HEK293 (cell line): ENCODE measurements at regions not wholly inside any gene's neighbourhood (a gene's known extent, or its start where the extent isn't known, plus 50 kb on each side); places are given as distances from the start of the nearest gene placed in this dataset.

Experiments
- CTCF ChIA-PET: fragments of 350-600 bp; formaldehyde crosslinking; extraction: SDS; loops from one replicate; lab custom pipeline; 2021; ENCODE audit warnings: antibody characterized with exemption; lab: Yijun Ruan, JAX
- POLR2A ChIA-PET: fragments of 300-600 bp; formaldehyde crosslinking; extraction: SDS; loops from one replicate; lab custom pipeline; 2020; ENCODE audit warnings: antibody characterized with exemption, inconsistent platforms; lab: Yijun Ruan, JAX
- H3K27ac ChIP-seq: fragments of 200-500 bp; sonication (Bioruptor generic); 2 replicates; pipeline ENCODE4 v1.5.1; 2014; ENCODE audit warnings: low read depth, low read length, control low read depth, inconsistent platforms; ENCODE audit errors: extremely low read depth
- H3K36me3 ChIP-seq, 2 experiments: fragments of 200-500 bp in 1 of 2; sonication (Bioruptor generic) in 1 of 2; 1 replicate in 1 of 2; 2 replicates in 1 of 2; pipeline ENCODE4 v1.5.1; 2014 to 2017; ENCODE audit warnings: inconsistent platforms in 2 of 2, low read length in 2 of 2; ENCODE audit not compliant: control insufficient read depth in 2 of 2, insufficient read depth in 1 of 2
- H3K4me1 ChIP-seq: fragments of 200-500 bp; sonication (Bioruptor generic); 2 replicates; pipeline ENCODE4 v1.5.1; 2014; ENCODE audit warnings: mild to moderate bottlenecking, low read length, inconsistent platforms; ENCODE audit not compliant: control insufficient read depth, insufficient read depth
- H3K4me3 ChIP-seq: 2 replicates; pipeline ENCODE4 v1.5.1; 2011; ENCODE audit warnings: low read depth, mild to moderate bottlenecking, control low read depth, low read length, moderate library complexity
- H3K9me3 ChIP-seq: fragments of 200-500 bp; sonication (Bioruptor generic); 2 replicates; pipeline ENCODE4 v1.5.1; 2014; ENCODE audit warnings: low read depth, low read length, inconsistent platforms; ENCODE audit not compliant: control insufficient read depth, insufficient read depth
- ATF2 ChIP-seq: fragments of 450-650 bp; formaldehyde crosslinking; IDR thresholded peaks from 2 replicates; pipeline ENCODE4 v1.5.1; 2016; ENCODE audit warnings: missing biosample characterization, missing genetic modification characterization, low read depth
- GLI4 ChIP-seq: fragments of 450-650 bp; formaldehyde crosslinking; IDR thresholded peaks from 2 replicates; pipeline ENCODE4 v1.5.1; 2016; ENCODE audit warnings: missing biosample characterization, missing genetic modification characterization
- KLF9 ChIP-seq: fragments of 450-650 bp; formaldehyde crosslinking; IDR thresholded peaks from 2 replicates; pipeline ENCODE4 v1.5.1; 2016; ENCODE audit warnings: missing biosample characterization, missing genetic modification characterization, low read depth
- ZFP37 ChIP-seq: fragments of 450-650 bp; formaldehyde crosslinking; IDR thresholded peaks from 2 replicates; pipeline ENCODE4 v1.5.1; 2016; ENCODE audit warnings: missing biosample characterization, missing genetic modification characterization
- ZNF18 ChIP-seq: fragments of 450-650 bp; formaldehyde crosslinking; IDR thresholded peaks from 2 replicates; pipeline ENCODE4 v1.5.1; 2016; ENCODE audit warnings: missing biosample characterization, missing genetic modification characterization
- ZNF184 ChIP-seq: fragments of 450-650 bp; IDR thresholded peaks from 2 replicates; pipeline ENCODE4 v1.5.1; 2018; ENCODE audit warnings: missing biosample characterization, mild to moderate bottlenecking, missing genetic modification characterization
- ZNF416 ChIP-seq: fragments of 450-650 bp; formaldehyde crosslinking; IDR thresholded peaks from 2 replicates; pipeline ENCODE4 v1.5.1; 2016; ENCODE audit warnings: missing biosample characterization, missing genetic modification characterization
- ZNF423 ChIP-seq: fragments of 450-650 bp; formaldehyde crosslinking; IDR thresholded peaks from 2 replicates; pipeline ENCODE4 v1.5.1; 2016; ENCODE audit warnings: missing biosample characterization, missing genetic modification characterization
- ZNF449 ChIP-seq: fragments of 450-650 bp; formaldehyde crosslinking; IDR thresholded peaks from 2 replicates; pipeline ENCODE4 v1.5.1; 2017; ENCODE audit warnings: missing biosample characterization, mild to moderate bottlenecking, missing genetic modification characterization, moderate library complexity
- ZNF521 ChIP-seq: fragments of 450-650 bp; formaldehyde crosslinking; IDR thresholded peaks from 2 replicates; pipeline ENCODE4 v1.5.1; 2017; ENCODE audit warnings: missing biosample characterization, mild to moderate bottlenecking, missing genetic modification characterization
- ZNF549 ChIP-seq: fragments of 450-650 bp; IDR thresholded peaks from 2 replicates; pipeline ENCODE4 v1.5.1; 2018; ENCODE audit warnings: missing biosample characterization, missing genetic modification characterization, mild to moderate bottlenecking, inconsistent platforms, moderate library complexity
- ZNF658 ChIP-seq: fragments of 450-650 bp; formaldehyde crosslinking; IDR thresholded peaks from 2 replicates; pipeline ENCODE4; 2016; ENCODE audit warnings: missing biosample characterization, missing genetic modification characterization
- ZSCAN30 ChIP-seq: fragments of 450-650 bp; IDR thresholded peaks from 2 replicates; pipeline ENCODE4 v1.5.1; 2018; ENCODE audit warnings: missing biosample characterization, mild to moderate bottlenecking, missing genetic modification characterization, moderate library complexity

- POLR2A ChIA-PET = no interaction called here
- CTCF ChIA-PET = no interaction called here
Measured at GRCh38 chr10:90204131-90204955, 503.0 kb downstream of the KIF20B start.

GRCh38 chr10:90204956-90205314 lies 503.5 kb downstream of the KIF20B start:
- ChIA-PET CTCF (no interaction called here), POLR2A (no interaction called here)
- no peaks in the 10 kb centered on the region for H3K36me3 ChIP-seq
- H3K4me1 ChIP-seq = no peaks in the 10 kb centered on the region
- H3K27ac ChIP-seq = no peak overlapping the region
- H3K9me3 ChIP-seq = no peaks in the 10 kb centered on the region
- TF ChIP-seq ZNF449 (no peak), ZNF549 (tag by site-specific recombination) (peak; percentile 91)
- H3K4me3 ChIP-seq = no peak overlapping the region

More at GRCh38 chr10:90204131-90204955, 503.0 kb downstream of the KIF20B start:
- H3K27ac ChIP-seq = no peak overlapping the region
- H3K4me3 ChIP-seq = no peak overlapping the region
- no peaks in the 10 kb centered on the region for H3K9me3 ChIP-seq
- no peaks in the 10 kb centered on the region for H3K4me1 ChIP-seq
- H3K36me3 ChIP-seq = no peaks in the 10 kb centered on the region
- TF ChIP-seq ZNF416 (no peak), ZNF184 (tag by site-specific recombination) (no peak), ZNF423 (no peak), ATF2 (tag by site-specific recombination) (peak; percentile 67)

- no peak overlapping the region for H3K27ac ChIP-seq
- no peaks in the 10 kb centered on the region for H3K36me3 ChIP-seq
- POLR2A ChIA-PET = no interaction called here
- H3K9me3 ChIP-seq = no peaks in the 10 kb centered on the region
- TF ChIP-seq ZFP37 (tag by site-specific recombination) (no peak), GLI4 (tag by site-specific recombination) (no peak), KLF9 (tag by site-specific recombination) (no peak), ZSCAN30 (no peak), ZNF658 (tag by site-specific recombination) (no peak)
- H3K4me1 ChIP-seq = no peaks in the 10 kb centered on the region
- CTCF ChIA-PET = no interaction called here
- H3K4me3 ChIP-seq = no peak overlapping the region
Measured at GRCh38 chr10:90205340-90205739, 503.9 kb downstream of the KIF20B start.

- POLR2A ChIA-PET = no interaction called here
- Histone ChIP-seq H3K36me3 (no peaks in the 10 kb centered on the region), H3K27ac (no peak overlapping the region), H3K4me3 (no peak overlapping the region), H3K9me3 (no peaks in the 10 kb centered on the region), H3K4me1 (no peaks in the 10 kb centered on the region)
- no peak for TF ChIP-seq ZNF521 (tag by site-specific recombination)
- CTCF ChIA-PET = no interaction called here
Measured at GRCh38 chr10:90213346-90213745, 512.0 kb downstream of the KIF20B start.

- CTCF ChIA-PET = interaction anchor here (0.7 kb wide), 1 partner anchor 193 kb away, joined by 3 read pairs; no protein-coding TSS in a partner anchor
- H3K4me3 ChIP-seq = no peak overlapping the region
- no peak for TF ChIP-seq ZNF18 (tag by site-specific recombination)
- TF ChIP-seq, all 188 proteins: peak for 0
- POLR2A ChIA-PET = no interaction called here
- no peaks in the 10 kb centered on the region for H3K9me3 ChIP-seq
- H3K36me3 ChIP-seq = no peaks in the 10 kb centered on the region
- peaks cover 3% of the 10 kb centered on the region; the same call in 1 of the 2 replicates for H3K4me1 ChIP-seq
- no peak overlapping the region for H3K27ac ChIP-seq
Measured at GRCh38 chr10:90218846-90219245, 517.5 kb downstream of the KIF20B start.
